ENCODE measurements at regions not wholly inside any gene's neighbourhood (a gene's known extent, or its start where the extent isn't known, plus 50 kb on each side); places are given as distances from the start of the nearest gene placed in this dataset.

- TF ChIP-seq POLR2A (IDR thresholded peaks at IDR 0.05), result no peak
- TF ChIP-seq CTCF (IDR thresholded peaks at IDR 0.05), result no peak
- TF ChIP-seq POLR2AphosphoS5 (IDR thresholded peaks at IDR 0.05), result no peak
- no peak for TF ChIP-seq EP300 (IDR thresholded peaks at IDR 0.05)
Measured at GRCh38 chr4:57854748-57855147, 744.6 kb upstream of the IGFBP7 start.
